ENCODE measurements at regions not wholly inside any gene's neighbourhood (a gene's known extent, or its start where the extent isn't known, plus 50 kb on each side); places are given as distances from the start of the nearest gene placed in this dataset.

DNA sequence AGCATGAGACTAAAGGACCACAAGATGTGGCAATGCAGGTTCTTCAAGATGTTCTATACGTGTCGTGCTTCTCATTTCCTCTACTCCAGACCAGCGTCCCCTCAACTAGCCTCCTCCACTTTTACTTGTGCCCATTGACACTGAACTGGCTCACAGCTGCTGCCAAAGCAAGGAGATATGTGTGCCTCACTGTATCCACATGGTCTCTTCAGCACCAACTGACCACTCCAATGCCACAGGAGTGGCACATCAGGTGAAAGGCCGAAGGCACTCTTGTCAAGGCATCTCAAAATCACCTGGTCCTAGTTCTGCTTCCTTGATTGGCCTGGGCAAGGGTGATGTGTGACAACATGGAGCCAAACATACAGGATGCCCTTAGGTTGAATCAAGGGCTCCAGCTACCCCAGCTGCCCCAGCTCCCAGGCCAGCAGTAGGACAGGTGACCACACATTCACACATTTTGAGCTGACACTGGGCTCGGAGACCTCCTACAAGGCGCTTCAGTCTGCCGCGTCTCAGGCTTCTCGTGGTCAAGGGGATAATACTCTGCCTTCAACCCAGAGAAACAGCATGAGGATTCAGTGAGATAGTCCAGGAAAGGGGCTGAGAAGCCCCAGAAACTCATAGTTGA is 205.2 kb upstream of the CDH4 start:
- Histone ChIP-seq H3K27ac (ENCODE audit: low read length) (no peak overlapping the region), H3K9me3 (ENCODE audit: control insufficient read depth, insufficient read depth, low read depth, low read length) (no peaks in the 10 kb centered on the region), H3K4me3 (ENCODE audit: low read depth in 2 of 2, low read length in 2 of 2) (no peak overlapping the region), H3K4me1 (ENCODE audit: control insufficient read depth, insufficient read depth, low read length) (no peaks in the 10 kb centered on the region), H3K27me3 (ENCODE audit: control insufficient read depth, insufficient read depth, low read length) (no peaks in the 10 kb centered on the region), H3K36me3 (ENCODE audit: control insufficient read depth, insufficient read depth, low read length) (no peaks in the 10 kb centered on the region)
- DNase-seq (ENCODE audit: low read depth, low spot score) = no peak
- in situ Hi-C loops (cut with HindIII; ENCODE audit: low pct_unique_long_range_greater_than_20kb, low sequenced_read_pairs) = no loop called here
- POLR2A ChIA-PET = no interaction called here
- intact Hi-C loops (cut with micrococcal nuclease; ENCODE audit: unreplicated experiment) = no loop called here
- BruUV-seq (replicated peaks) = no TSS peak
- TF ChIP-seq, protein P1, sequence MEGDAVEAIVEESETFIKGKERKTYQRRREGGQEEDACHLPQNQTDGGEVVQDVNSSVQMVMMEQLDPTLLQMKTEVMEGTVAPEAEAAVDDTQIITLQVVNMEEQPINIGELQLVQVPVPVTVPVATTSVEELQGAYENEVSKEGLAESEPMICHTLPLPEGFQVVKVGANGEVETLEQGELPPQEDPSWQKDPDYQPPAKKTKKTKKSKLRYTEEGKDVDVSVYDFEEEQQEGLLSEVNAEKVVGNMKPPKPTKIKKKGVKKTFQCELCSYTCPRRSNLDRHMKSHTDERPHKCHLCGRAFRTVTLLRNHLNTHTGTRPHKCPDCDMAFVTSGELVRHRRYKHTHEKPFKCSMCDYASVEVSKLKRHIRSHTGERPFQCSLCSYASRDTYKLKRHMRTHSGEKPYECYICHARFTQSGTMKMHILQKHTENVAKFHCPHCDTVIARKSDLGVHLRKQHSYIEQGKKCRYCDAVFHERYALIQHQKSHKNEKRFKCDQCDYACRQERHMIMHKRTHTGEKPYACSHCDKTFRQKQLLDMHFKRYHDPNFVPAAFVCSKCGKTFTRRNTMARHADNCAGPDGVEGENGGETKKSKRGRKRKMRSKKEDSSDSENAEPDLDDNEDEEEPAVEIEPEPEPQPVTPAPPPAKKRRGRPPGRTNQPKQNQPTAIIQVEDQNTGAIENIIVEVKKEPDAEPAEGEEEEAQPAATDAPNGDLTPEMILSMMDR (IDR thresholded peaks at IDR 0.05) = no peak
- TF ChIP-seq POLR2AphosphoS5 (IDR thresholded peaks at IDR 0.05; ENCODE audit: low read depth, low read length) (no peak), SIN3A (IDR thresholded peaks at IDR 0.05; ENCODE audit: borderline replicate concordance, insufficient read depth, low read depth, low read length) (no peak), TCF7L2 (IDR thresholded peaks at IDR 0.05; ENCODE audit: low read depth, low read length) (no peak)
- TF ChIP-seq, protein P2, sequence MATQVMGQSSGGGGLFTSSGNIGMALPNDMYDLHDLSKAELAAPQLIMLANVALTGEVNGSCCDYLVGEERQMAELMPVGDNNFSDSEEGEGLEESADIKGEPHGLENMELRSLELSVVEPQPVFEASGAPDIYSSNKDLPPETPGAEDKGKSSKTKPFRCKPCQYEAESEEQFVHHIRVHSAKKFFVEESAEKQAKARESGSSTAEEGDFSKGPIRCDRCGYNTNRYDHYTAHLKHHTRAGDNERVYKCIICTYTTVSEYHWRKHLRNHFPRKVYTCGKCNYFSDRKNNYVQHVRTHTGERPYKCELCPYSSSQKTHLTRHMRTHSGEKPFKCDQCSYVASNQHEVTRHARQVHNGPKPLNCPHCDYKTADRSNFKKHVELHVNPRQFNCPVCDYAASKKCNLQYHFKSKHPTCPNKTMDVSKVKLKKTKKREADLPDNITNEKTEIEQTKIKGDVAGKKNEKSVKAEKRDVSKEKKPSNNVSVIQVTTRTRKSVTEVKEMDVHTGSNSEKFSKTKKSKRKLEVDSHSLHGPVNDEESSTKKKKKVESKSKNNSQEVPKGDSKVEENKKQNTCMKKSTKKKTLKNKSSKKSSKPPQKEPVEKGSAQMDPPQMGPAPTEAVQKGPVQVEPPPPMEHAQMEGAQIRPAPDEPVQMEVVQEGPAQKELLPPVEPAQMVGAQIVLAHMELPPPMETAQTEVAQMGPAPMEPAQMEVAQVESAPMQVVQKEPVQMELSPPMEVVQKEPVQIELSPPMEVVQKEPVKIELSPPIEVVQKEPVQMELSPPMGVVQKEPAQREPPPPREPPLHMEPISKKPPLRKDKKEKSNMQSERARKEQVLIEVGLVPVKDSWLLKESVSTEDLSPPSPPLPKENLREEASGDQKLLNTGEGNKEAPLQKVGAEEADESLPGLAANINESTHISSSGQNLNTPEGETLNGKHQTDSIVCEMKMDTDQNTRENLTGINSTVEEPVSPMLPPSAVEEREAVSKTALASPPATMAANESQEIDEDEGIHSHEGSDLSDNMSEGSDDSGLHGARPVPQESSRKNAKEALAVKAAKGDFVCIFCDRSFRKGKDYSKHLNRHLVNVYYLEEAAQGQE (IDR thresholded peaks at IDR 0.05; ENCODE audit: insufficient read depth in 1 of 2, low read depth in 2 of 2, low read length in 1 of 2) = no peak
- no peak for ATAC-seq
- CTCF ChIA-PET = no interaction called here

DNA sequence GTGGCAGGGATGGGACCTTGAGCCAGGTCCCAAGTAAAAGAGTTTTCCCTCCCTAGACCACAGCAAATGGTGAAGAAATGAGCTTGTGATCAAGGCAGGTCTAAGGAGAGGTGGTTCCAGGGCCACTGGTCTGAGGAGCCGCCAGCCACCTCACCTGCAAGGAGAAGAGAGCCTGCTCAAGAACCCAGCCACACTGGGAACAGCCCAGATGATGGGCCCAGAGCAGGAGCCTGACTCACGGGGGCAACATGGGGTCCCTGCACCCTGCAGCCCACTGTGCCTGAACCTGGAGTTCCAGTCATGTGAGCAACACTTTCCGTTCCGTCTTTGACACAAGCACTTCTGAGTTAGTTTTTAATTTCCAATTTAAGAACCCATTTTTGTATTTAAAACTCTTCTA is 204.5 kb upstream of the CDH4 start:
- H3K27me3 ChIP-seq (ENCODE audit: control insufficient read depth, insufficient read depth, low read length) = no peaks in the 10 kb centered on the region
- no peak for DNase-seq (ENCODE audit: low read depth, low spot score)
- CTCF ChIA-PET = no interaction called here
- intact Hi-C loops (cut with micrococcal nuclease; ENCODE audit: unreplicated experiment) = no loop called here
- no peaks in the 10 kb centered on the region for H3K4me1 ChIP-seq (ENCODE audit: control insufficient read depth, insufficient read depth, low read length)
- no peaks in the 10 kb centered on the region for H3K9me3 ChIP-seq (ENCODE audit: control insufficient read depth, insufficient read depth, low read depth, low read length)
- H3K4me3 ChIP-seq (ENCODE audit: low read depth in 2 of 2, low read length in 2 of 2) = no peak overlapping the region
- in situ Hi-C loops (cut with HindIII; ENCODE audit: low pct_unique_long_range_greater_than_20kb, low sequenced_read_pairs) = no loop called here
- no TSS peak for BruUV-seq (replicated peaks)
- POLR2A ChIA-PET = no interaction called here
- no peak for ATAC-seq
- no peak overlapping the region for H3K27ac ChIP-seq (ENCODE audit: low read length)
- TF ChIP-seq TCF7L2 (IDR thresholded peaks at IDR 0.05; ENCODE audit: low read depth, low read length) (no peak), SIN3A (IDR thresholded peaks at IDR 0.05; ENCODE audit: borderline replicate concordance, insufficient read depth, low read depth, low read length) (no peak), POLR2AphosphoS5 (IDR thresholded peaks at IDR 0.05; ENCODE audit: low read depth, low read length) (no peak)
- TF ChIP-seq, protein P1 (IDR thresholded peaks at IDR 0.05) = no peak
- TF ChIP-seq, protein P2 (IDR thresholded peaks at IDR 0.05; ENCODE audit: insufficient read depth in 1 of 2, low read depth in 2 of 2, low read length in 1 of 2) = no peak
- H3K36me3 ChIP-seq (ENCODE audit: control insufficient read depth, insufficient read depth, low read length) = no peaks in the 10 kb centered on the region

All from Panc1 (cell line).